COLO668 (cell line): ENCODE measurements at regions not wholly inside any gene's neighbourhood (a gene's known extent, or its start where the extent isn't known, plus 50 kb on each side); places are given as distances from the start of the nearest gene placed in this dataset.

Experiments used
- DNase-seq: peaks from one replicate; lab custom pipeline; 2025; ENCODE audit not compliant: unreplicated experiment; lab: John Stamatoyannopoulos, UW

- no peak for DNase-seq
Observed at GRCh38 chr22:47923011-47923427, 1160.6 kb downstream of the TBC1D22A start.

GRCh38 chr22:47921906-47922305 is 1159.5 kb downstream of the TBC1D22A start:
- no peak for DNase-seq

- DNase-seq: no peak
Observed at GRCh38 chr22:47920380-47920959, 1158.0 kb downstream of the TBC1D22A start.

GRCh38 chr22:47919893-47920292 is 1157.4 kb downstream of the TBC1D22A start:
- no peak for DNase-seq

- peak; percentile 78 for DNase-seq
Observed at GRCh38 chr22:47919001-47919441, 1156.6 kb downstream of the TBC1D22A start.

GRCh38 chr22:47918276-47918921 is 1155.9 kb downstream of the TBC1D22A start:
- DNase-seq: peak; percentile 23

GRCh38 chr22:47914481-47915097 is 1152.1 kb downstream of the TBC1D22A start:
- DNase-seq: no peak

- DNase-seq: no peak
Observed at GRCh38 chr22:47902646-47903180, 1140.3 kb downstream of the TBC1D22A start.

GRCh38 chr22:47901911-47902310 is 1139.5 kb downstream of the TBC1D22A start:
- no peak for DNase-seq

- no peak for DNase-seq
Observed at GRCh38 chr22:47899894-47900293, 1137.4 kb downstream of the TBC1D22A start.

- DNase-seq: no peak
Observed at GRCh38 chr22:47898946-47899345, 1136.5 kb downstream of the TBC1D22A start.

- DNase-seq: no peak
Observed at GRCh38 chr22:47891609-47892008, 1129.2 kb downstream of the TBC1D22A start.

GRCh38 chr22:47888817-47889216 is 1126.4 kb downstream of the TBC1D22A start:
- DNase-seq: no peak

- no peak for DNase-seq
Observed at GRCh38 chr22:47884775-47885174, 1122.3 kb downstream of the TBC1D22A start.

- DNase-seq: no peak
Observed at GRCh38 chr22:47884200-47884599, 1121.8 kb downstream of the TBC1D22A start.

GRCh38 chr22:47883757-47884156 is 1121.3 kb downstream of the TBC1D22A start:
- no peak for DNase-seq

GRCh38 chr22:47879346-47879745 is 1116.9 kb downstream of the TBC1D22A start:
- DNase-seq: no peak

- no peak for DNase-seq
Observed at GRCh38 chr22:47878460-47878859, 1116.0 kb downstream of the TBC1D22A start.

GRCh38 chr22:47872761-47873535 is 1110.5 kb downstream of the TBC1D22A start:
- DNase-seq: no peak

GRCh38 chr22:47865626-47866025 is 1103.2 kb downstream of the TBC1D22A start:
- no peak for DNase-seq

- DNase-seq: no peak
Observed at GRCh38 chr22:47862394-47862793, 1099.9 kb downstream of the TBC1D22A start.
